ENCODE measurements at regions not wholly inside any gene's neighbourhood (a gene's known extent, or its start where the extent isn't known, plus 50 kb on each side); places are given as distances from the start of the nearest gene placed in this dataset.

DNA sequence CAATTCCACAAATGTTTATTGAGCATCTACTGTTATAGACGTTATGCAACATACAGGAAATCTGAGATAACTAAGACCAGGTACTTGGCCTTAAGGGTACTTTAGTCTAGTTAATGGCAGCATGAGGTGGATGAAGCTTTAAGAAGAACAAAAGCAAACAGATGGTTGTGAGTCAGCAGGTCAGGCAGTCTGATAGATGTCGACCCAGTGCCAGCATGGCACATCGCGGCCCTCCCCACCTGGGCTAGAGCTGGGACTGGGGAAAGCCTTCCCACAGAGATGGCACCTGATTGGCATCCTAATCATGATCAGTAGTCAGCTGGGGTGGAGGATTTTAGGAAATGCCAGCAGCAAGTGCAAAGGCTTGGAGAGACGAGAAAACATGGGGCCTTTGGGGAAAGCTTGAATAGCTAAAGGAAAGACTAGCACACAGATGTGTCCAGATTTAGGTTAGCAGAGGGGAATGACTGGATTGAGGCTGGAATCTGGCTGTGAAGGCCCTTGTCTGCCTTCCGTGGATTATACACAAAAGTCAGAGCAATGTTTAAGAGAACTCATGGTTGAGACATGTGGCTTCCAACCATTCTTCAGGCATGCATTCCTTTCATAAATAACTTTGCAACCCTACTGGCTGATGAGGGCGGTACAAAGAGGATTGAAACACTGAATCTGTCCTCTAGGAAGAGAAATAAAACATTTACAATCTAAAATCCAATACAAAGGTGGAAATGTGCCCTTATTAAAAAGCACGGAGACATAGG lies 395.4 kb upstream of the WWC1 start:
- intact Hi-C loops (cut with micrococcal nuclease; ENCODE audit: unreplicated experiment): no loop called here
- H3K79me2 ChIP-seq (ENCODE audit: insufficient read depth, low read depth, low read length): no peaks in the 10 kb centered on the region

DNA sequence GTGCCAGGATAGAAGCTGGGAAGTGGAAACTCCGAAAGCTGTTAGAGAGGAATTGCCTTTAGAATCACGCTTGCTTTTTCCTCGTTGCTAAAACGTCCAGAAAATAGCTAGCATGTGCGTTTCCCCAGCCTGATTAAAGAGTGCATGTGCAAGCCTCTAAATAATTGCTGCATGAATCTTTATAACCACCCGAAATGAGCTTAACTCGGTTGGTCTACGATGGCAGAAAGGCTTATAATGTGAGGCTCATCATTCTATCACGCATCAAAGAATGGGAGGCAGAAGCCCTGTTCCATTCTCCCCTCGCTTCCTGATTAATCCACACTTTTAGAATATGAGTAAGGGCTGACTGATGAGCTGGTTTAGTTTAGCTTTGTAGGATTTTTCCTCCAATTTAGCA lies 394.6 kb upstream of the WWC1 start:
- Histone ChIP-seq H3K4me3 (ENCODE audit: low read depth, low read length, poor library complexity, severe bottlenecking) (no peak overlapping the region), H3K36me3 (ENCODE audit: insufficient read depth, low read length) (no peaks in the 10 kb centered on the region), H4K20me1 (ENCODE audit: insufficient read depth, low read length) (no peaks in the 10 kb centered on the region), H3K27ac (ENCODE audit: low read depth, low read length, poor library complexity, severe bottlenecking) (no peak overlapping the region), H3K4me2 (ENCODE audit: low read length) (no peak overlapping the region), H3K9me2 (ENCODE audit: insufficient read depth, low read length) (no peaks in the 10 kb centered on the region), H2AFZ (ENCODE audit: low read length) (no peak overlapping the region), H3K9me3 (ENCODE audit: low read length) (no peaks in the 10 kb centered on the region), H3K79me2 (ENCODE audit: insufficient read depth, low read depth, low read length) (no peaks in the 10 kb centered on the region), H3K4me1 (ENCODE audit: insufficient read depth, low read length, poor library complexity, severe bottlenecking) (no peaks in the 10 kb centered on the region)
- ChIA-PET POLR2A (interaction anchor here (0.6 kb wide), 1 partner anchor 974 kb away, joined by 5 read pairs; no protein-coding TSS in a partner anchor), CTCF (ENCODE audit: unreplicated experiment) (no interaction called here)
- intact Hi-C loops (cut with micrococcal nuclease; ENCODE audit: unreplicated experiment): no loop called here
- no peak for DNase-seq (ENCODE audit: low spot score)
- no TSS peak for BruUV-seq (replicated peaks)
- TF ChIP-seq EZH2phosphoT487 (IDR thresholded peaks at IDR 0.05; ENCODE audit: borderline replicate concordance, low read depth, low read length): no peak
- TF ChIP-seq, protein P1, sequence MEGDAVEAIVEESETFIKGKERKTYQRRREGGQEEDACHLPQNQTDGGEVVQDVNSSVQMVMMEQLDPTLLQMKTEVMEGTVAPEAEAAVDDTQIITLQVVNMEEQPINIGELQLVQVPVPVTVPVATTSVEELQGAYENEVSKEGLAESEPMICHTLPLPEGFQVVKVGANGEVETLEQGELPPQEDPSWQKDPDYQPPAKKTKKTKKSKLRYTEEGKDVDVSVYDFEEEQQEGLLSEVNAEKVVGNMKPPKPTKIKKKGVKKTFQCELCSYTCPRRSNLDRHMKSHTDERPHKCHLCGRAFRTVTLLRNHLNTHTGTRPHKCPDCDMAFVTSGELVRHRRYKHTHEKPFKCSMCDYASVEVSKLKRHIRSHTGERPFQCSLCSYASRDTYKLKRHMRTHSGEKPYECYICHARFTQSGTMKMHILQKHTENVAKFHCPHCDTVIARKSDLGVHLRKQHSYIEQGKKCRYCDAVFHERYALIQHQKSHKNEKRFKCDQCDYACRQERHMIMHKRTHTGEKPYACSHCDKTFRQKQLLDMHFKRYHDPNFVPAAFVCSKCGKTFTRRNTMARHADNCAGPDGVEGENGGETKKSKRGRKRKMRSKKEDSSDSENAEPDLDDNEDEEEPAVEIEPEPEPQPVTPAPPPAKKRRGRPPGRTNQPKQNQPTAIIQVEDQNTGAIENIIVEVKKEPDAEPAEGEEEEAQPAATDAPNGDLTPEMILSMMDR (conservative IDR thresholded peaks at IDR 0.05; ENCODE audit: low read length): no peak

More for the DNA sequence above, 395.4 kb upstream of the WWC1 start:
- Histone ChIP-seq H3K9me3 (ENCODE audit: low read length) (no peaks in the 10 kb centered on the region), H3K4me2 (ENCODE audit: low read length) (no peak overlapping the region), H3K27ac (ENCODE audit: low read depth, low read length, poor library complexity, severe bottlenecking) (no peak overlapping the region), H3K9me2 (ENCODE audit: insufficient read depth, low read length) (no peaks in the 10 kb centered on the region), H4K20me1 (ENCODE audit: insufficient read depth, low read length) (no peaks in the 10 kb centered on the region), H3K4me1 (ENCODE audit: insufficient read depth, low read length, poor library complexity, severe bottlenecking) (no peaks in the 10 kb centered on the region), H2AFZ (ENCODE audit: low read length) (no peak overlapping the region), H3K4me3 (ENCODE audit: low read depth, low read length, poor library complexity, severe bottlenecking) (no peak overlapping the region), H3K36me3 (ENCODE audit: insufficient read depth, low read length) (no peaks in the 10 kb centered on the region)
- POLR2A ChIA-PET: no interaction called here
- no peak for DNase-seq (ENCODE audit: low spot score)
- BruUV-seq (replicated peaks): no TSS peak
- TF ChIP-seq, protein P1 (conservative IDR thresholded peaks at IDR 0.05; ENCODE audit: low read length): no peak
- TF ChIP-seq EZH2phosphoT487 (IDR thresholded peaks at IDR 0.05; ENCODE audit: borderline replicate concordance, low read depth, low read length): no peak
- CTCF ChIA-PET (ENCODE audit: unreplicated experiment): no interaction called here

DNA sequence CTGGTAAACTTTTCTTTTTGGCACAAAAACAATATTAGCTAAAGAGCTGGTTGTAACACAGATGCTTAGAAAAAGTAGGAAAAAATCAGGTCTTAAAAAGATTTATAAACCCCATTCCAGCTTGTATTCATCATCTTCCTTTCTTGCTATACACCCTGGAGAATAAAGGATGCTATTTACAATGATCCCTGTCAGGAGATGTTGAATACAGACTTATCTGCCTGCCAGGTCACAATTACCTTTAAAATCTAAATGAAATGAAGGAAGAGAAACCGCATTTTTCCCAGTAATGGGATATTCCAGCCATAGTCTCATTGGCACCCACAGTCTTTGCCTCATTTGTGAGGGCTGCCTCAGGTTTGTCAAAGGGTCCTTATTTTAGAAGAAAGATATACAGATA lies 394.1 kb upstream of the WWC1 start:
- CTCF ChIA-PET (ENCODE audit: unreplicated experiment): no interaction called here
- no TSS peak for BruUV-seq (replicated peaks)

More for the DNA sequence above, 394.1 kb upstream of the WWC1 start:
- Histone ChIP-seq H3K79me2 (ENCODE audit: insufficient read depth, low read depth, low read length) (no peaks in the 10 kb centered on the region), H3K9me2 (ENCODE audit: insufficient read depth, low read length) (no peaks in the 10 kb centered on the region), H3K36me3 (ENCODE audit: insufficient read depth, low read length) (no peaks in the 10 kb centered on the region), H3K27ac (ENCODE audit: low read depth, low read length, poor library complexity, severe bottlenecking) (no peak overlapping the region), H2AFZ (ENCODE audit: low read length) (no peak overlapping the region), H3K4me3 (ENCODE audit: low read depth, low read length, poor library complexity, severe bottlenecking) (no peak overlapping the region), H4K20me1 (ENCODE audit: insufficient read depth, low read length) (no peaks in the 10 kb centered on the region), H3K9me3 (ENCODE audit: low read length) (no peaks in the 10 kb centered on the region), H3K4me1 (ENCODE audit: insufficient read depth, low read length, poor library complexity, severe bottlenecking) (no peaks in the 10 kb centered on the region), H3K4me2 (ENCODE audit: low read length) (no peak overlapping the region)
- POLR2A ChIA-PET: interaction anchor here (0.6 kb wide), 1 partner anchor 974 kb away, joined by 5 read pairs; no protein-coding TSS in a partner anchor
- intact Hi-C loops (cut with micrococcal nuclease; ENCODE audit: unreplicated experiment): no loop called here
- no peak for DNase-seq (ENCODE audit: low spot score)
- TF ChIP-seq, protein P1 (conservative IDR thresholded peaks at IDR 0.05; ENCODE audit: low read length): no peak
- no peak for TF ChIP-seq EZH2phosphoT487 (IDR thresholded peaks at IDR 0.05; ENCODE audit: borderline replicate concordance, low read depth, low read length)
